ENCODE measurements at regions not wholly inside any gene's neighbourhood (a gene's known extent, or its start where the extent isn't known, plus 50 kb on each side); places are given as distances from the start of the nearest gene placed in this dataset.
A peak's percentile ranks its signal among the peaks of the same experiment; 100 is the strongest.
"Not testable (repeated sequence)": the region's sequence is repeated elsewhere in the genome, so short reads cannot be mapped to it uniquely, and the experiment has no call there.

GRCh38 chr4:140227286-140227685 is 73.3 kb upstream of the MAML3 start:
- H3K4me3 ChIP-seq (ENCODE audit: low read depth, low read length), result no peak overlapping the region
- no peak for TF ChIP-seq CTCF (IDR thresholded peaks at IDR 0.05; ENCODE audit: insufficient read depth, low read depth, low read length)

GRCh38 chr4:140223056-140223810 is 69.2 kb upstream of the MAML3 start:
- H3K4me3 ChIP-seq (ENCODE audit: low read depth, low read length), result no peak overlapping the region
- no peak for TF ChIP-seq CTCF (IDR thresholded peaks at IDR 0.05; ENCODE audit: insufficient read depth, low read depth, low read length)
- peak; percentile 51 for DNase-seq (ENCODE audit: low read depth)

More at GRCh38 chr4:140227286-140227685, 73.3 kb upstream of the MAML3 start:
- DNase-seq (ENCODE audit: low read depth), result no peak

GRCh38 chr4:140222171-140222570 is 68.2 kb upstream of the MAML3 start:
- DNase-seq (ENCODE audit: low read depth), result no peak
- no peak overlapping the region for H3K4me3 ChIP-seq (ENCODE audit: low read depth, low read length)
- TF ChIP-seq CTCF (IDR thresholded peaks at IDR 0.05; ENCODE audit: insufficient read depth, low read depth, low read length), result no peak

- no peak for TF ChIP-seq CTCF (IDR thresholded peaks at IDR 0.05; ENCODE audit: insufficient read depth, low read depth, low read length)
- no peak for DNase-seq (ENCODE audit: low read depth)
- no peak overlapping the region for H3K4me3 ChIP-seq (ENCODE audit: low read depth, low read length)
Measured at GRCh38 chr4:140220058-140220457, 66.1 kb upstream of the MAML3 start.

GRCh38 chr4:140219567-140219966 is 65.6 kb upstream of the MAML3 start:
- no peak overlapping the region for H3K4me3 ChIP-seq (ENCODE audit: low read depth, low read length)
- no peak for DNase-seq (ENCODE audit: low read depth)
- no peak for TF ChIP-seq CTCF (IDR thresholded peaks at IDR 0.05; ENCODE audit: insufficient read depth, low read depth, low read length)

- not testable (repeated sequence) for H3K4me3 ChIP-seq (ENCODE audit: low read depth, low read length); DNase-seq (ENCODE audit: low read depth)
Measured at GRCh38 chr4:140219070-140219469, 65.1 kb upstream of the MAML3 start.

GRCh38 chr4:140213749-140214148 is 59.8 kb upstream of the MAML3 start:
- TF ChIP-seq CTCF (IDR thresholded peaks at IDR 0.05; ENCODE audit: insufficient read depth, low read depth, low read length), result no peak
- peak; percentile 10 for DNase-seq (ENCODE audit: low read depth)
- H3K4me3 ChIP-seq (ENCODE audit: low read depth, low read length), result no peak overlapping the region
